ENCODE measurements at regions not wholly inside any gene's neighbourhood (a gene's known extent, or its start where the extent isn't known, plus 50 kb on each side); places are given as distances from the start of the nearest gene placed in this dataset.

DNA sequence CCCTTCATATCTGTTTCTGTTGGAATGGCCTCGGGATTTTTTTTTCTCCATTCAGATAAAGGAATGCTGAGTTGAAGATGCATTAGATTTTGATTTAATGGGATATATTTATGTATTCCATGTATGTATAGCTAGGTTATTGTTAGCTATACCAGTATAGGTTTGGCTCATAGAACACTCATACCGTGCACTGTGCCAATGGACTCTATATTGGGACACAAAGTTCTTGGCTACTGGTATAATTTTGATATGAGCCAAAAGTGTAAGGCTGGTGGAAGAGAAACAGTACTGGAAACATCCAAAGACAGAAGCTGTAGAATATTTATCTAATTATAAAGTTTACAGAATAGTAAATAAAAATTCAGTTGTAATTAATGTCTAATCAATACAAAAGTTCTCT, 1912.1 kb downstream of the STIM2 start (continued):
- TF ChIP-seq, protein P1, sequence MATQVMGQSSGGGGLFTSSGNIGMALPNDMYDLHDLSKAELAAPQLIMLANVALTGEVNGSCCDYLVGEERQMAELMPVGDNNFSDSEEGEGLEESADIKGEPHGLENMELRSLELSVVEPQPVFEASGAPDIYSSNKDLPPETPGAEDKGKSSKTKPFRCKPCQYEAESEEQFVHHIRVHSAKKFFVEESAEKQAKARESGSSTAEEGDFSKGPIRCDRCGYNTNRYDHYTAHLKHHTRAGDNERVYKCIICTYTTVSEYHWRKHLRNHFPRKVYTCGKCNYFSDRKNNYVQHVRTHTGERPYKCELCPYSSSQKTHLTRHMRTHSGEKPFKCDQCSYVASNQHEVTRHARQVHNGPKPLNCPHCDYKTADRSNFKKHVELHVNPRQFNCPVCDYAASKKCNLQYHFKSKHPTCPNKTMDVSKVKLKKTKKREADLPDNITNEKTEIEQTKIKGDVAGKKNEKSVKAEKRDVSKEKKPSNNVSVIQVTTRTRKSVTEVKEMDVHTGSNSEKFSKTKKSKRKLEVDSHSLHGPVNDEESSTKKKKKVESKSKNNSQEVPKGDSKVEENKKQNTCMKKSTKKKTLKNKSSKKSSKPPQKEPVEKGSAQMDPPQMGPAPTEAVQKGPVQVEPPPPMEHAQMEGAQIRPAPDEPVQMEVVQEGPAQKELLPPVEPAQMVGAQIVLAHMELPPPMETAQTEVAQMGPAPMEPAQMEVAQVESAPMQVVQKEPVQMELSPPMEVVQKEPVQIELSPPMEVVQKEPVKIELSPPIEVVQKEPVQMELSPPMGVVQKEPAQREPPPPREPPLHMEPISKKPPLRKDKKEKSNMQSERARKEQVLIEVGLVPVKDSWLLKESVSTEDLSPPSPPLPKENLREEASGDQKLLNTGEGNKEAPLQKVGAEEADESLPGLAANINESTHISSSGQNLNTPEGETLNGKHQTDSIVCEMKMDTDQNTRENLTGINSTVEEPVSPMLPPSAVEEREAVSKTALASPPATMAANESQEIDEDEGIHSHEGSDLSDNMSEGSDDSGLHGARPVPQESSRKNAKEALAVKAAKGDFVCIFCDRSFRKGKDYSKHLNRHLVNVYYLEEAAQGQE (IDR thresholded peaks at IDR 0.05; ENCODE audit: low read depth, low read length) = no peak
- TF ChIP-seq, protein P2, sequence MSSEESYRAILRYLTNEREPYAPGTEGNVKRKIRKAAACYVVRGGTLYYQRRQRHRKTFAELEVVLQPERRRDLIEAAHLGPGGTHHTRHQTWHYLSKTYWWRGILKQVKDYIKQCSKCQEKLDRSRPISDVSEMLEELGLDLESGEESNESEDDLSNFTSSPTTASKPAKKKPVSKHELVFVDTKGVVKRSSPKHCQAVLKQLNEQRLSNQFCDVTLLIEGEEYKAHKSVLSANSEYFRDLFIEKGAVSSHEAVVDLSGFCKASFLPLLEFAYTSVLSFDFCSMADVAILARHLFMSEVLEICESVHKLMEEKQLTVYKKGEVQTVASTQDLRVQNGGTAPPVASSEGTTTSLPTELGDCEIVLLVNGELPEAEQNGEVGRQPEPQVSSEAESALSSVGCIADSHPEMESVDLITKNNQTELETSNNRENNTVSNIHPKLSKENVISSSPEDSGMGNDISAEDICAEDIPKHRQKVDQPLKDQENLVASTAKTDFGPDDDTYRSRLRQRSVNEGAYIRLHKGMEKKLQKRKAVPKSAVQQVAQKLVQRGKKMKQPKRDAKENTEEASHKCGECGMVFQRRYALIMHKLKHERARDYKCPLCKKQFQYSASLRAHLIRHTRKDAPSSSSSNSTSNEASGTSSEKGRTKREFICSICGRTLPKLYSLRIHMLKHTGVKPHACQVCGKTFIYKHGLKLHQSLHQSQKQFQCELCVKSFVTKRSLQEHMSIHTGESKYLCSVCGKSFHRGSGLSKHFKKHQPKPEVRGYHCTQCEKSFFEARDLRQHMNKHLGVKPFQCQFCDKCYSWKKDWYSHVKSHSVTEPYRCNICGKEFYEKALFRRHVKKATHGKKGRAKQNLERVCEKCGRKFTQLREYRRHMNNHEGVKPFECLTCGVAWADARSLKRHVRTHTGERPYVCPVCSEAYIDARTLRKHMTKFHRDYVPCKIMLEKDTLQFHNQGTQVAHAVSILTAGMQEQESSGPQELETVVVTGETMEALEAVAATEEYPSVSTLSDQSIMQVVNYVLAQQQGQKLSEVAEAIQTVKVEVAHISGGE (CRISPR knock-in tag; IDR thresholded peaks at IDR 0.05) = no peak
- TF ChIP-seq POLR2AphosphoS2 (IDR thresholded peaks at IDR 0.05; ENCODE audit: low read depth, low read length) (no peak), SIN3A (IDR thresholded peaks at IDR 0.05; ENCODE audit: low read depth, low read length) (no peak), ZNF622 (IDR thresholded peaks at IDR 0.05) (no peak), MEF2A (IDR thresholded peaks at IDR 0.05; ENCODE audit: insufficient read depth, low read depth, low read length) (no peak), NFYB (IDR thresholded peaks at IDR 0.05; ENCODE audit: insufficient read depth, low read depth, low read length) (no peak), SIX5 (IDR thresholded peaks at IDR 0.05; ENCODE audit: low read depth, low read length, severe bottlenecking) (no peak), SREBF2 (IDR thresholded peaks at IDR 0.05; ENCODE audit: low read length) (no peak)

Measured in GM12878 (cell line).